ENCODE measurements at regions not wholly inside any gene's neighbourhood (a gene's known extent, or its start where the extent isn't known, plus 50 kb on each side); places are given as distances from the start of the nearest gene placed in this dataset.
A peak's percentile ranks its signal among the peaks of the same experiment; 100 is the strongest.
"Not testable (repeated sequence)": the region's sequence is repeated elsewhere in the genome, so short reads cannot be mapped to it uniquely, and the experiment has no call there.

DNA sequence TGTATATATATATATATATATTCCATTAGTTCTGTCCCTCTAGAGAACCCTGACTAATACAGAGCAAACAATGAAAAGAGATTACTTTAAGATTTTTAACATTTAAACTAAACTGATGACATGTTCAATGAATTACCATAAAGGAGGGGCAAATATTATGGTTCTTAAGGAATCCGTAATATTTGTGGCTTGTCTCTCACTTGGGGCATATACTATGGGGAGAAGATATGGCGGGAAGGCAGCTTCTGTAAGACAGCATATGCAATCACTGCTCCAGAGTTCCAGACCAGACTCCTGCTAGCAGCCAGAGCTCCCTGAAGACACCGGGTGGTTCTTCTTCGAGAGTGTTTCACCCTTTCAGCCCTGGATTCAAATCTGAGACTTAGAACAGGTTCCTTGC lies 321.1 kb upstream of the NT5E start:
- no peak for DNase-seq (ENCODE audit: low read depth)

DNA sequence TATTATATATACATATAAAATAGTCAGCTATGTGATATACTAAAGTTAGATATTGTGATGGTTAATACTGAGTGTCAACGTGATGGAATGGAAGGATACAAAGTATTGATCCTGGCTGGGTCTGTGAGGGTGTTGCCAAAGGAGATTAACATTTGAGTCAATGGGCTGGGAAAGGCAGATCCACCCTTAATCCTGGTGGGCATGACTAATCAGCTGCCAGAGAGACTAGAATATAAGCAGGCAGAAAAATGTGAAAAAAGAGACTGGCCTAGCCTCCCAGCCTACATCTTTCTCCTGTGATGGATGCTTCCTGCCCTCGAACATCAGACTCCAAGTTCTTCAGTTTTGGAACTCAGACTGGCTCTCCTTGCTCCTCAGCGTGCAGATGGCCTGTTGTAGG lies 321.6 kb upstream of the NT5E start:
- DNase-seq (ENCODE audit: low read depth), result not testable (repeated sequence)

DNA sequence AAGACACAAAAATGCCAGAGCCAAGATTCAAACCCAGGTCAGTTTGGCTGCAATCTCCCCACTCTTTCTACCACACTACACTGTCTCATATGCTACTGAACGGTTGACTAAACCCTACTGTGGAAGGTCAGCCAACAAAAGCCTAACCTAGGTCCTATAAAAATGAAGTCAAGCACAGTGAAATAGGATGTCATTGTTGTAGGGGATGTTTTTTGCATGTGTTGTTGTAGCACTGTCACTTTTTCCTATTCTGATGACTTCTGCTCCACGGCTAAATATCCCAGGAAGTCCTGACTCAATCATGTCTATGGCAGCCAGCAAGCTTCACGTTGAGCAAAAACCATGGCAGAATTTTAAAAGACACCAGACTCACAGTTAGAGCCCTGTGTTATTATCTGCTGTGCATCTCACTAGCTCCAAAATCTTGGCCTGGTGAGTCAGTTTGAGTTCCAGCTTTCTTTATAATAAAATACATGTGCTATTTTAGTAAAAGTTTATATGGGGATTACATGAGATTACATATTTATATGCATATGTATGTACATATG lies 322.1 kb upstream of the NT5E start:
- DNase-seq (ENCODE audit: low read depth), result no peak

DNA sequence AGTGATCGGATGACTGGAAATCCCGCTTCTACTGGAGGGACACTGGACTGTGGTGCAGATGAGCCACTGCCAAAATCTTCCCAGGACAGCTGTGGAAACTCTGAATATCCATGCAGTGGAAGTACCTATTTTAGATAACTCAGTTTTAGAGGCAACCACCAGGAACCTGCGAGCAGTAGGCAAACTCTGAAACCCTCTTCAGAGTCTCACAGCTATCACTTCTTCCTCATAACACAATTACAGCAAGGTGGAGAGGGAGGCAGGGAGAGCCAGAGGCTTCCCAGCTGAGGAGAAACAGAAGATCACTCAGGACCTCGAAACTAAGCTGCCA lies 322.8 kb upstream of the NT5E start:
- no peak for DNase-seq (ENCODE audit: low read depth)

DNA sequence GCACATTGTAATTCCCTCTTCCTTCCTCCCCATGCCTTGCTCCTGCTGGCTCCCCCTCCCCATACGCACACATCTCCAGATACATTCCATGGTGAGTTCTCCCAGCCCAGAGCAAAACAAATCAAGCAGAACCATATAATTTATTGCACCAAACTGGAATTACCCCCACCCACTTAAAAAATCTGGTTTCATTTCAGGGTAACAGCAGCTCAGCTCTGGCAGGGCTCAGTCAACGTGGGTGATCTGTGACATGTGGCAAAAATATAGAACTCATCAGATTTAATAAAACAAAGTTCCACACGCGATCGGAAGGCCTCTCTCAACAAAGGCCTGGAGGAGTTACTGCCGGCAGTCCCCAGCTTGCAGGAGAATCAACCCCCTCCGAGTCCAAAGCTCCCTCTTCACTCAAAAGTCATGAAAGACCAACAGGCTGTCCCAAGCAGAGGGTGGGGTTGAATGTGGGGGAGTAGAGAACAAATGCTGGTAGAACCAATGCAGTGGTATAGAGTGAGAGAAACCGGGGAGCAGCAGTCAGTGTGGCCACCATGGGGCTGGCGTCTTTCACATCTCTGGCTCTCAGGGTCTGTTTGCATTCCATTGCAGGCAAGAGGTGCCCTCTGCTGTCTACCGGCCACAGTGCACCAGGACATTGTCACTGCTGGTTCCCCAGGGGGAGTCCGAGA lies 323.3 kb upstream of the NT5E start:
- peak; percentile 56 for DNase-seq (ENCODE audit: low read depth)

DNA sequence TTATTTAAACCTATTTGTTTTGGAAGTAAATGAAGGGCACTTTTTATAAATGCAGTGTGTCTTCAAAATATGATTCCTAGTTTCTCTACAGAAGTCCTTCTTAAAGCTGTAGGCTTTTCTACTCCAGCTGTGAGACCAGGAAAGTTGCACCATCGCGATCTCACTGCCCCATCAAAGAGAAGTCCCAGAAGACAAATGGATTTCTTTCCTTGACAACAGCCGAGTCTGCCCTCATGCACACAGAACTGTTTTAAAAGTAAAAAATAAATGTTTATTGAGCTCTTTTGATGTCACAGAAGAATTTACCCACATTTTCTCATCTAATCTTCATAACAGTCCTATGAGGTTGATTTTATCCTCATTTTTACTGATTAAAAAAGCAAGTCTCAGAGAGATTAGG lies 324.4 kb upstream of the NT5E start:
- DNase-seq (ENCODE audit: low read depth), result no peak

DNA sequence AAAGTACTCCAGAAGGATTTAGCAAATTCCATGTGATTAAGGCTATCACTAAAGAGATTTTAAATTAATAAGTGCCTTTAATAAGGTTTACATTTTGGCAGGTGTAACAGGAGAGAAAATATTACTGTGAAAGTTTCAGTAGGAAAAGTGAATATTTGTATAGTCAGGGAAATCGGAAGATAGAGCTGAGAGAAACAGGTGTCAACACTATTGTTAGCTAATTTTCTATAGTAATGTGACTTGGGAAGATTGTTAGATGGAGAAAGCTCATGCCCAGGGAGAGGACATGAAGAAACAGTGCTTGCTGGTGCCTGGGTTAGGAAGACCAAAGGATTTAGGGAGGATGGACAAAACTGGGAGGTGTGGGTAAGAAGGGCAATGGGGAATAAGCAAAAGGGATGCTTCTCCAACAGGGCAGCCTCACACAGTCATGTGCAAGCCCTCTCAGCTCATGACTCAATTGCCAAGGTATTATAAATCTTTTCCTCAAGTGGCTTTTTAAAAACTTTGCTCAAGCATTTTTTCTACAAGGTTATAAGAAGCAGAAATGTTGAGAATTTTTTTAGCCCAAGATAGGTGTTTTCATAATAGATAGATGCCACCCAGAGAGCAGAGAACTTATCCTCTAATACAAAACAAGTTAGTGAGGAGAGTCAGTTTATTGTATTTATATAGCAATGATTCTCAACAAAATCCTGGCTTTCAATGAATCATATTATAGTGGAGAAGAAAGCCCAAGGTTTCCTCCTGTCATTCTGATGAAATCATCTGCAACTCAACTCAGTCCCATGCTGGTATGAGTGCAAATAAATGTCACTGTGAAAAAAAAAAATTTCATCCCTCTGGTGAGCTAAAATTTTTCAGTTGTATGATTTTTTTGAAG lies 325.2 kb upstream of the NT5E start:
- no peak for DNase-seq (ENCODE audit: low read depth)

DNA sequence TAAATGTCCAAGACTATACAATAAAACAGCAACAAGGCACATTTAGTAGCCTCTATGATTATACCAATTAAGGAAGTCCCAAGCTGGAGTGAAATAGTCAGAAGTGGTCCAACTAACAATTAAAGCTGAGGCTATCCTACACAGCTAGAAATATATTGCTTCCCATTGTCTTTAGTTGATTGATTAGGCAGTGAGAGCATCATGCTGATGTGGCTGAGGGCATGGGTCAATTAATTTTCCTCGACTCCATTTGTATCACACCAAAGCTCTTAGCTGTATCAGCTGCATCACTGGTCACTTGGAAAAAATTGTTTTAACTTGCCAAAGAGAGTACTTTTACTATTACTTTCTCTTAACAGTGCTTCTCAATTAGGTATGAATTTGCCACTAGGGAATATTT lies 328.7 kb upstream of the NT5E start:
- no peak for DNase-seq (ENCODE audit: low read depth)

DNA sequence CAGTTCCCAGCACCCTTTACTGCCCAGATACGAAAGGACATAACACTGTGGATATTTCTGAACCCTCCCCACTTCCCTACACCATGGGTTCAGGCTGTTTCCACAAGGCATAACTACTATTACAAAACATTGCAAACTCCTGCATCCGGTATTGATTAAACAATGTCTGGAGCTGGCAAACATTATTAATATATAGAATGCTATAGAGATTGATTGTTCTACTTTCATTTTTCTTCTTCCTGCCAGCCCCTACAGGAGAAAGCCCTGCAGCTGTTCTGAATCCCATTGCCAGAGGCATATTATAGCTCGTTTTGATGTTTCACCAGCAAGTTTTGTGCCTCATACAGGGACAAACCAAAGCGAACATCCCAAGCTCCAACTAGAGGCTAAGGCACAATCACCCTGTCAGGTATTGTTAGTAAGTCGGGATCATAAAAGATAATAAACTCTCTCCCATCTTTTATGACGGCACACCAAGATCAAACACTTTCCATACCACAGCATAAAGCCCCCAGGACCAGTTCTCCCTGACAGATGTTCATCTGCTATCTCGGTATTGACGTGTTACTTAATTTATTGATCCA lies 331.1 kb upstream of the NT5E start:
- DNase-seq (ENCODE audit: low read depth), result no peak

DNA sequence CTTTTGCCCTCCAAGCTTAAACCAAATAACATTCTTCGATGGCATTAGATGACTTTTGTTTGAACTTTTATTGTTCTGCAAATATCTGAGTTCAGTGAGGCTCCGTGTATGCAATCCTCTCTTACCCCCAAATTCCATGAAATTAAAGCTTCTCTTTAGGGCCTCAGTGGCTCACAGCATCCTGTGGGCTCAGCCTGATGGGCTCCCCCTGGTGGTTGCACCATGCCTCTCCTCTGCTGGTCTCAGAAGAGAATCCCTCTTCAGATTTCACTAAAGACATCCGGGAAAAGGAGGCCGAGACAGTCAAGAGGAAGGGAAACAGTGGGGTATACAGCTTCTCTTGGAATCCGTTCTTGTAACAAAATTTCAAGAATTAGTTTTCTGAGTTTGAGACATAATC lies 331.6 kb upstream of the NT5E start:
- DNase-seq (ENCODE audit: low read depth), result no peak

DNA sequence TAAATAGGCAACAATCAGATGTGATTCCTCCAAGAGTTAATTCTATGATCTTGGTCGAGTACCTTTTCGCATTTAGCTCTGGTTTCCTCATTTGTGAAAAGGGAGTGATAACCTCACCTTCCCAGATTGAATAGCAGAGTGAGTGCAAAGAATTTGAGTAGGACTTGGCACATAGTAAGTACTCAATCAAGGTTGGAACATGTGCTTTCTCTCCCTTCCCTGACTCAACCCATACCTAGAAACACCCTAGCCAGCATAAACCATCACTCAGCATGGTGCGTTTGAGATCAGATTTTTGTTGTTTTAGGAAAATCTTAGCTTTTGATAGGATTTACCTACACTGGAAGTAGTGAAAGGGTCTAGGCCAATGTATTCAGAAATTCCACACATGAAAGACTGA lies 333.4 kb upstream of the NT5E start:
- DNase-seq (ENCODE audit: low read depth), result no peak

DNA sequence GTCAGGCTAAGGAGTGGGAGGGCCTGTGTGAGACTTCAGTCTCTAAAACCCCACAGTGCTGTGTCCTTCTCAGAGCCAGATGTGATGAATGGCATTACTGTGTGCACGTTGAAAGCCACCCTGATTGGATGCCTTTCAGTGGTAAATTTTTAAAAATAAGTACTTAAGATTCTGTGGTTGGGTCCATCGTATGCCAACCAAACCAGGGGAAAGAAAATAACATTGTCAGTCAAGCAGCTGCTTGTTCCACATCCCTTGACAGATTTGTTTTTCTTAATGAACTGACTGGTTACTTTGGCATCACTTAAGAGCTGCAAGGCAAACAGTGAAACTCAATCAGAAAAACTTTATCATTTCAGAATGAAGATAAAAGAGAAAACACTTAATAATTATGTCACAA lies 334.0 kb upstream of the NT5E start:
- no peak for DNase-seq (ENCODE audit: low read depth)

DNA sequence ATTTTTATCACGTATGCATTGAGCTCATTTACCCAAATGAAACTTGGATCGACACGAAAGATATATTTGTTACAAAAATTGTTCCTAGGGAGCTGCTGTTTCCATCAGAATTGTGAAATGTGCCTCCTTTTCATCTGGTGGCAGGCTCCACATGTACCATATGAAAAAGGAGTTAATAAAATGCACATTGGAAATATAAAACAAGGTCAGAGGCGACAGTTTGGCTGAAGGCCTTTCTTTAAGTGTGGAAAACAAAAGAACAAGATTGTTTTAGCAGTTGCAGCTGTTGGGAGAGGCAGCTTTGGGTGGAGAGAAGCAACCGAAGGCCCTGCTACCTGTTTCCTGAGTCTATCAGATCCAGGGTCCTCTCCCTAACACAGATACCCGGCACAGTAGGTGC lies 334.5 kb upstream of the NT5E start:
- no peak for DNase-seq (ENCODE audit: low read depth)

DNA sequence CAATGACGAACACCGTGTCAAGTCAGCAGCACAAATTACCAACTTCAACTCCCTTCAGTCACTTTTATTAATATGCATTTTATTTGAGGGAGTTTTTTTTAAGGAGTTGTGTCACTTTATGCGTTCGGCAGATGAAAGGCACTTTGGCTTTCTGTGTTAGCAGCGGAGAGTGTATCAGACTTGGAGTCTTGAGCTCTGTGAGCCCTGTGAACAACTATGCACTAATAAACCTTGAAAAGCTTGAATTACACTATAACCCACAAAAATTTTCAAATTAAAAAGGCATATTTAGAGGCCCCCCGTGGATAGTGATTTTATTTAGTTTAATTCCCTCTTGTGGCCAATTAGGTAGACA lies 335.3 kb upstream of the NT5E start:
- DNase-seq (ENCODE audit: low read depth), result no peak

DNA sequence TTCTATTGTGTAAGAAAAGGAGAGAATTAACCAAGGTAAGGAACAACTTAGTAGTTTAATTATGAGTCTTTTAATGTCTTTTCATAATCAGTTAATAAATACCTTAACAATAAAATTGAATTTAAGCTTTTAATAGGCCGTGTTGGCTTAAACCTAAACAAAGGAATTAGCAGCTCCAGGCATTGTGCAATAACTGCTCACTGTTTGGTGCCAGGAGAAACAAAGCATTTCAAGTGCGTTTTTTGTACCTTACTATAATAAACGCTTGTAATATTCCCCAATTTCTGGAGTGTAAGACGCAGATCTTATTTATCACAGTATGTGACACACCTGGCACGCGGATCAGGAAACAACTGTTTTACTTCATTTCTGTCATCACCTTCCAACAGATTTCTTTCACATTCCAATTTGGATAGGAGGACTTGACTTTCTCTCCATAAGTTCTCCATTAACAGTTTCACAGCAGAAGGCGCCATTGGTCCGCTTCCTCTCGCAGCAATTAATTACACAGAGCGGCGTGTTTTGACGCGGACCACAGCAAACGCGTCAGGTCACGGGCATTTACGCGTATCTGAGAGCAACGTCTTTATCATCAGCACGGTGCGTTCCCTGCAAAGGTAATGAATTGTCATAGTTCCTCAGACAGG lies 335.8 kb upstream of the NT5E start:
- DNase-seq (ENCODE audit: low read depth), result no peak

DNA sequence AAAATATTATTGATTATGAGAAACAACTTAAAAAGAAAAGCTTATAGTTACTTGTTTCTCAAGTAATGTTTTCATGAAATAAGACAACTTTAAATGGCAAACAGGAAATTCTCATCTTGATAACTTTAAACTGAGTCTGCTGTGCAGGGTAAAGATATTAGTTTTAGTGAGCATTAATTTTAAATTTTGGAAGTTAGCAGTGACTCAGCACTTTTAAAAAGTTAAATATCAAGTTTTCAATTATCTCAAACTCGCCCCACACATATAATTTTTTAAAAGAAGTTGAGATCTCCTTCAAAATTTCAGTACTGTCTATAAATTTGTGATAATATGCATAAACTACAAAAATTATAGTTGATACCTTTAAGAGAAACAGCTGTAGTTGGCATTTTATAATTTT lies 337.3 kb upstream of the NT5E start:
- DNase-seq (ENCODE audit: low read depth), result no peak

DNA sequence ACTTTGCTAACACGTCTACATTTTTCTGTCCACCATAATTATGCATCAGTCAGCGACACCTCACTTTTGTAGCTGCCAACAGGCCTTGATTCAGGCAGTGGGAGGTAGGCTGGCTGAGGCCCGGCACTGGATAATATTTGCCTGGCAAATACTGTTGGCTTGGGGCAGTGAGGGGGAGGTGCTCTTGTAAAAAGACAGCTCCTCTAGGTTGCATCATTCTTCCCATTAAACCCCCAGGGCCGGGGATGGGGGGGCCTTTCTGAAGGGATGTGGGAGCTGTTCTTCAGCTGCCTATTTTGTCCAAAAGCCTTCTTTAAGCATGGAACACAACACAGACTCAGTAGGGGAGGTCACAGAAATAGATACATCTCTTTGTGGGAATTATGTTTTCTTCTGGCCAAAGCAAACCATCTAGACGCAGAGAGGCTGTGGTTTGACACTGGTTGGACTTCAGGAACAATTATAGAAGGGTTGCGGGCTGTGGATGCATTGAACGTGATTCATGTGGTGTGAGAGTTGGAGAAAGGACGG lies 338.3 kb upstream of the NT5E start:
- DNase-seq (ENCODE audit: low read depth), result peak; percentile 40

DNA sequence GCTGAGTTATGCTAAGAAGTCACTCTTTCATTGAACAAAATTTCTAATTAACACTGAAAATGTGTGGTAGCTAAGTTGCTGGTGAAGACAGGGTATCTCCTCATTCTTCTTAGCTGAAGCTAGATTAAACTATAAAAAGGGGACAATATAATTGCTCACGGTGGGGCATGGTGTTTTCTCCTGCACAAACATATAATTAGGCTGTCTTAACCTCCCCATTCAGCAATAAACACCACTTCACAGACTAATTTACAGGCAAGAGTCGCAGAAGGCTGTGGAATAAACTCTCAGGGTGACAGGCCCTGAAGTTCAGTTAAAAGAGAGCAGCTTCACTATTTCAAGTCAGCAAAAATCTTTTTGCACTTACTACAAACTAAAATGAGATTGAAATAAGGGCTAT lies 338.9 kb upstream of the NT5E start:
- DNase-seq (ENCODE audit: low read depth), result no peak

DNA sequence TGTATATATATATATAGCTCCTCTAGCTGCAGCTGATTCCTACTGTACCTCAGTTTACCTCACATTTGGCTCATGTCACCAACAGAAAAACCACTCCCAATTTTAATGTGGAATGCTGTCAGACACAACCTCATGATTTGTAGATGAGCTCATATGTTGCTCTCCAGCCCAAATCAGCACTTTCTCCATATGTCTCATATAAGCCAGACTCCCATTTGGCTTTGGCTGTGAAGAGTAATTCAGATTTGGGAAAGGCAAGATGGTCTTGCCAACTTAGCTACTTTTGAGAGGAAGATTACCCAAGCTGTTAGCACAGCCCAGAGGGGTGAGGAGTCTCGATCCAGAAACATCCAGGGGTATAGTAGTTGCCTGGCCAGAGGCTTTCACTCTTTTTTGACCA lies 342.2 kb upstream of the NT5E start:
- no peak for DNase-seq (ENCODE audit: low read depth)

DNA sequence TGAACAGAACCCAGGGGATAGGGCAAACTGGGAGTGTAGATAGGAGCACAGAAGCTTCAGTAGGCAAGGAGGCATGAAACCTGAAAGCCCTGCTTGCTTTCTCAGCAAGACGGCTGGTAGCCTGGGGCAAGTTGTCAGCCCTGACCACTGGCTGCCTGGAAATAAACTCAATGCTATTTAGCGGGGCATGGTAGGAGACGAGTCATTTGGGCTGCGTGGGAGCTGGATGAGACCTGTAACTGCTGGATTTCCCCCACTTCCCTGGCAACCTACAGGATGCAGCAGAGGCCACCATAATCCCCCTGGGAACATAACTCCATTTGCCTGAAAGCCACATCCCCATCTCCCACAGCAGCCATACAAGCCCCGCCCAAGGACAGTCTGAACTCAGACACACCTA lies 332.6 kb upstream of the TBX18 start:
- peak; percentile 39 for DNase-seq (ENCODE audit: low read depth)

DNA sequence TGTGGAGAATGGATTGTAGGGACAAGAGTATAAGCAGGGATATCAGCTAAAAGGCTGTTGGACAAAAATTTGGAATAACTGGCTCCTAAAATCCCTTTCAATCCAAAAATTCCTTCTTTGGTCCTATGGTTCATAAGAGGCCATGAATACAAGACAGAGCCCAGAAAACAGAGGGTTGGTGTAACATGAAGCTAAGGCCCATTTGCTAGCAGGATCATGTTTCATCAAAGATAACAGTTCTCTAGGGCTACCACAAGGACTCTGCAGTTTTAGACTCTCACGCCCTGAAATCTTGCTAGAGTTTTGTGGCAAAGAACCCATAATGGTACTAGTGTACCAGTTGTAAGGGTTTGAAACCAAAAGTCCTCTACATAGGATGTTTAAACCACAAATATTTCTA lies 327.8 kb upstream of the TBX18 start:
- no peak for DNase-seq (ENCODE audit: low read depth)

DNA sequence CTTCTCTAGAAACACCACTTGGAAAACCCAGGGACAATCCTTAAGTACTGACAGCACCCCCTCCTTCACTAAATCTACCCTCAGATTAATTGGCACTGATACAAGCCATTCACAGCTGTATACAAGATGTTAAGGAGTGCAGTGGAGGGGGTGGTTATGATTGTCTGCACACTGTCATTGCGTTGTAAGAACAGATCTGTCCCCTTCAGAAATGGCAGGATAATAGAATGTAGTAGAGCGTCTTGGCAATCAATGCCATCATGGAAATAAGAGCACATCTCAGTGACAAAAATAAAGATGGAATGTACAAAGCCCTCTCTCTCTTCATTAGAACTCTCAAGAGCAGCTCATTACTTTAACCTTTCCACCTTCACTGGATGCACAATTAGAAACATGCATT lies 324.9 kb upstream of the TBX18 start:
- no peak for DNase-seq (ENCODE audit: low read depth)
